H1 (cell line): ENCODE measurements at regions not wholly inside any gene's neighbourhood (a gene's known extent, or its start where the extent isn't known, plus 50 kb on each side); places are given as distances from the start of the nearest gene placed in this dataset.

Experiments
- CTCF ChIP-seq, 3 experiments: IDR thresholded peaks; 1 replicate in 2 of 3; 2 replicates in 1 of 3; pipeline versions ENCODE4 v1.5.1 to v1.6.1; 2011; ENCODE audit warnings: low read length in 3 of 3, mild to moderate bottlenecking in 3 of 3, inconsistent platforms in 2 of 3, low read depth in 1 of 3, moderate library complexity in 1 of 3; ENCODE audit not compliant: insufficient read depth in 1 of 3; ENCODE audit errors: control extremely low read depth in 1 of 3
- E2F6 ChIP-seq: IDR thresholded peaks from 2 replicates; pipeline ENCODE4 v1.6.1; 2012; ENCODE audit warnings: inconsistent platforms
- MAFK ChIP-seq: IDR thresholded peaks from 2 replicates; pipeline ENCODE4 v1.6.1; 2012; ENCODE audit warnings: low read depth, mild to moderate bottlenecking, improper control_type of control experiment, low read length
- RNF2 ChIP-seq: fragments of 200-900, 300-1000 bp; sonication (generic); IDR thresholded peaks from 2 replicates; pipeline ENCODE4 v1.7.1; 2016; ENCODE audit warnings: borderline replicate concordance, low read depth, mild to moderate bottlenecking, antibody characterized with exemption, low read length; ENCODE audit not compliant: poor library complexity, severe bottlenecking; ENCODE audit errors: missing control alignments
- TF ChIP-seq, protein P1 (sequence below): fragments of 300-600 bp; sonication (generic); IDR thresholded peaks from 2 replicates; pipeline ENCODE4 v1.7.1; 2012; ENCODE audit warnings: low read length, moderate library complexity, mild to moderate bottlenecking, inconsistent platforms; ENCODE audit not compliant: insufficient replicate concordance

- TF ChIP-seq RNF2 (no peak), CTCF (IDR thresholded peaks at IDR 0.05; ENCODE audit: control extremely low read depth in 1 of 3, insufficient read depth in 1 of 3, low read depth in 1 of 3, low read length in 3 of 3) (no peak), MAFK (no peak), E2F6 (no peak)
- TF ChIP-seq, protein P1, sequence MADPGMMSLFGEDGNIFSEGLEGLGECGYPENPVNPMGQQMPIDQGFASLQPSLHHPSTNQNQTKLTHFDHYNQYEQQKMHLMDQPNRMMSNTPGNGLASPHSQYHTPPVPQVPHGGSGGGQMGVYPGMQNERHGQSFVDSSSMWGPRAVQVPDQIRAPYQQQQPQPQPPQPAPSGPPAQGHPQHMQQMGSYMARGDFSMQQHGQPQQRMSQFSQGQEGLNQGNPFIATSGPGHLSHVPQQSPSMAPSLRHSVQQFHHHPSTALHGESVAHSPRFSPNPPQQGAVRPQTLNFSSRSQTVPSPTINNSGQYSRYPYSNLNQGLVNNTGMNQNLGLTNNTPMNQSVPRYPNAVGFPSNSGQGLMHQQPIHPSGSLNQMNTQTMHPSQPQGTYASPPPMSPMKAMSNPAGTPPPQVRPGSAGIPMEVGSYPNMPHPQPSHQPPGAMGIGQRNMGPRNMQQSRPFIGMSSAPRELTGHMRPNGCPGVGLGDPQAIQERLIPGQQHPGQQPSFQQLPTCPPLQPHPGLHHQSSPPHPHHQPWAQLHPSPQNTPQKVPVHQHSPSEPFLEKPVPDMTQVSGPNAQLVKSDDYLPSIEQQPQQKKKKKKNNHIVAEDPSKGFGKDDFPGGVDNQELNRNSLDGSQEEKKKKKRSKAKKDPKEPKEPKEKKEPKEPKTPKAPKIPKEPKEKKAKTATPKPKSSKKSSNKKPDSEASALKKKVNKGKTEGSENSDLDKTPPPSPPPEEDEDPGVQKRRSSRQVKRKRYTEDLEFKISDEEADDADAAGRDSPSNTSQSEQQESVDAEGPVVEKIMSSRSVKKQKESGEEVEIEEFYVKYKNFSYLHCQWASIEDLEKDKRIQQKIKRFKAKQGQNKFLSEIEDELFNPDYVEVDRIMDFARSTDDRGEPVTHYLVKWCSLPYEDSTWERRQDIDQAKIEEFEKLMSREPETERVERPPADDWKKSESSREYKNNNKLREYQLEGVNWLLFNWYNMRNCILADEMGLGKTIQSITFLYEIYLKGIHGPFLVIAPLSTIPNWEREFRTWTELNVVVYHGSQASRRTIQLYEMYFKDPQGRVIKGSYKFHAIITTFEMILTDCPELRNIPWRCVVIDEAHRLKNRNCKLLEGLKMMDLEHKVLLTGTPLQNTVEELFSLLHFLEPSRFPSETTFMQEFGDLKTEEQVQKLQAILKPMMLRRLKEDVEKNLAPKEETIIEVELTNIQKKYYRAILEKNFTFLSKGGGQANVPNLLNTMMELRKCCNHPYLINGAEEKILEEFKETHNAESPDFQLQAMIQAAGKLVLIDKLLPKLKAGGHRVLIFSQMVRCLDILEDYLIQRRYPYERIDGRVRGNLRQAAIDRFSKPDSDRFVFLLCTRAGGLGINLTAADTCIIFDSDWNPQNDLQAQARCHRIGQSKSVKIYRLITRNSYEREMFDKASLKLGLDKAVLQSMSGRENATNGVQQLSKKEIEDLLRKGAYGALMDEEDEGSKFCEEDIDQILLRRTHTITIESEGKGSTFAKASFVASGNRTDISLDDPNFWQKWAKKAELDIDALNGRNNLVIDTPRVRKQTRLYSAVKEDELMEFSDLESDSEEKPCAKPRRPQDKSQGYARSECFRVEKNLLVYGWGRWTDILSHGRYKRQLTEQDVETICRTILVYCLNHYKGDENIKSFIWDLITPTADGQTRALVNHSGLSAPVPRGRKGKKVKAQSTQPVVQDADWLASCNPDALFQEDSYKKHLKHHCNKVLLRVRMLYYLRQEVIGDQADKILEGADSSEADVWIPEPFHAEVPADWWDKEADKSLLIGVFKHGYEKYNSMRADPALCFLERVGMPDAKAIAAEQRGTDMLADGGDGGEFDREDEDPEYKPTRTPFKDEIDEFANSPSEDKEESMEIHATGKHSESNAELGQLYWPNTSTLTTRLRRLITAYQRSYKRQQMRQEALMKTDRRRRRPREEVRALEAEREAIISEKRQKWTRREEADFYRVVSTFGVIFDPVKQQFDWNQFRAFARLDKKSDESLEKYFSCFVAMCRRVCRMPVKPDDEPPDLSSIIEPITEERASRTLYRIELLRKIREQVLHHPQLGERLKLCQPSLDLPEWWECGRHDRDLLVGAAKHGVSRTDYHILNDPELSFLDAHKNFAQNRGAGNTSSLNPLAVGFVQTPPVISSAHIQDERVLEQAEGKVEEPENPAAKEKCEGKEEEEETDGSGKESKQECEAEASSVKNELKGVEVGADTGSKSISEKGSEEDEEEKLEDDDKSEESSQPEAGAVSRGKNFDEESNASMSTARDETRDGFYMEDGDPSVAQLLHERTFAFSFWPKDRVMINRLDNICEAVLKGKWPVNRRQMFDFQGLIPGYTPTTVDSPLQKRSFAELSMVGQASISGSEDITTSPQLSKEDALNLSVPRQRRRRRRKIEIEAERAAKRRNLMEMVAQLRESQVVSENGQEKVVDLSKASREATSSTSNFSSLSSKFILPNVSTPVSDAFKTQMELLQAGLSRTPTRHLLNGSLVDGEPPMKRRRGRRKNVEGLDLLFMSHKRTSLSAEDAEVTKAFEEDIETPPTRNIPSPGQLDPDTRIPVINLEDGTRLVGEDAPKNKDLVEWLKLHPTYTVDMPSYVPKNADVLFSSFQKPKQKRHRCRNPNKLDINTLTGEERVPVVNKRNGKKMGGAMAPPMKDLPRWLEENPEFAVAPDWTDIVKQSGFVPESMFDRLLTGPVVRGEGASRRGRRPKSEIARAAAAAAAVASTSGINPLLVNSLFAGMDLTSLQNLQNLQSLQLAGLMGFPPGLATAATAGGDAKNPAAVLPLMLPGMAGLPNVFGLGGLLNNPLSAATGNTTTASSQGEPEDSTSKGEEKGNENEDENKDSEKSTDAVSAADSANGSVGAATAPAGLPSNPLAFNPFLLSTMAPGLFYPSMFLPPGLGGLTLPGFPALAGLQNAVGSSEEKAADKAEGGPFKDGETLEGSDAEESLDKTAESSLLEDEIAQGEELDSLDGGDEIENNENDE = no peak
These were observed 196.1 kb upstream of the SVIL start (continued) for GRCh38 chr10:29830531-29831512.
